Peyer's patch (tissue), 4 donors: ENCODE measurements at regions not wholly inside any gene's neighbourhood (a gene's known extent, or its start where the extent isn't known, plus 50 kb on each side); places are given as distances from the start of the nearest gene placed in this dataset.

ENCODE experiments used
- CTCF ChIP-seq, 6 experiments: fragments of 450-650 bp in 4 of 6; fragments of 200-600 bp in 2 of 6; sonication (generic) in 1 of 6; IDR thresholded peaks; one replicate each; pipeline ENCODE4 v1.5.1; 2017 to 2019; ENCODE audit warnings: antibody characterized with exemption in 6 of 6, mild to moderate bottlenecking in 3 of 6, moderate library complexity in 1 of 6
- POLR2A ChIP-seq, 2 donors: fragments of 450-650 bp; IDR thresholded peaks; one replicate each; pipeline ENCODE4 v1.5.1; 2017; ENCODE audit warnings: antibody characterized with exemption in 2 of 2, mild to moderate bottlenecking in 2 of 2, moderate library complexity in 2 of 2

- no peak for TF ChIP-seq CTCF (IDR thresholded peaks at IDR 0.05)
- TF ChIP-seq POLR2A (IDR thresholded peaks at IDR 0.05), result no peak
Measured at GRCh38 chr13:97091196-97091595, 96.9 kb upstream of the OXGR1 start.
